ENCODE measurements at regions not wholly inside any gene's neighbourhood (a gene's known extent, or its start where the extent isn't known, plus 50 kb on each side); places are given as distances from the start of the nearest gene placed in this dataset.

DNA sequence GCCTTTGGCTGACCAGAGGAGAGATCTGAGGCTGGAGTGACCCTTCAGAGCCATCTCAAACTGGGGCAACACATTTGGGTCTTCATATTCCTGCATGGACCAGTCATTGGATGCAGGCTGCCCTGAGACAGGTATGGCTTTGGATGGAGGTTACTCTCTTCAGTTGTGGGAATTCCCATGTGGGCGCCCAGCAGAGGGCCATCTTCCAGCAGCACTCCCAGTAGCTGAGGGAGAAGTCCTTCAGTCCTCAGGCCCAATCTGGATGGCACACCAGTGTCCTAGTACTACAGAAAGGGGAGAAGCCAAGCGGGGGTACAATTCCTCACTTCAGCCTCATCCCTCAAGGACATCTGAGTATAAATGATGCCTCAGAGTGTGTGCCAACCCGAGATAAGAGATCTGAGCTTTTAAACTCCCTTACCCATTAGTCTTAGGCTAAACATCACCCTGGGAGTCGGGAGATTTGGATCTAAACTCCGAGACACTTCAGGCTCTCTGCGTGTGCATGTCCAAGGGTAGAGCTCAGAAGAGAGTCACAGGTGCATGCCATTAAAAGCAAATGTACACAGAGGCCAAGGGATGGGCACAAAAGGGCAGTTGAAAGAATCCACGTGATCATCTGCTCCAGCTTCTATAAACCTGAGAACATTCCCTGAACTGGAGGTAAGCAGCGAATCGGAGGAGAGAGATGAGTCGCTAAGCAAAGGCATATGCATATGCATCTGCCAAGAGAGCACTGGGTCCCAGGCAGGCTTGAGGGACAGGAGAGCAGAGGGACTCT is 204.6 kb downstream of the CD83 start:
- DNase-seq (ENCODE audit: low read depth, low spot score) = no peak

DNA sequence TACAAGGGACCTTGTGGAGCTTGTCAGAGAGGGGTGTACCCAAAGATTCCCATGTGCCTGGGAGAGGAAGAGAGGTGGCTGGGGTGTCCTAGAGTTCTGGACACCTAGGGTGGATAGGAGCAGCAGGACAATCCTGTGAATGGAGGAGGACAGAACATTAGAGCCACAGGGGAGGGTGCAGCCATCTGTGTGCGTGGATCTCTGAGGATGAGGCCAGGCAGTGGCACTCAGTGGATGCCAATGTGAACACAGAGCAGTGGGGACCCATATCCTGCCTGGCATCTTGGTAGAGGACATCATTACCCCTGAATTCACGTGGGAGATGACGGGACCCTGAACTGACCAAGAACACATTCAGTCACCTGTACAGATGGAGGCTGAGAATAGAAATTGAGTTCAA is 205.3 kb downstream of the CD83 start:
- DNase-seq (ENCODE audit: low read depth, low spot score) = no peak

DNA sequence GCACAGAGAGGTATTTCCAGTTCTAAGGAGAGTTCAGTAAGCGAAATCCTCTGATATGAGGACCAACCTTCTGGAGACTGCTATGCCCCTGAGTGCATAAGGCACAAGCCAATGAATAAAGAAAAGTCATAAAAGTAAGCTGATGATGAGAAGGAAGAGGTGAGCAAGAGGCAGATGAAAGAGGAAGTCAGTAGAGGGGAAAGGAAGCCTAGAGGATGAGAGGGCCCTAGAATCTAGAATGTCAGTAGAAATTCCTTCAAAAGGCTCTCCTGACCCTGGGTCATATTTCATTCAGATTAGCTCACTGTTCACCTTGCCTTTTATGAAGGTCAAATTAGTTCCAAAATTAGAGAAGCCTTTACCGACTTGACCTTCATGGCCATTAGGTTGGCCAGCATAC is 209.2 kb downstream of the CD83 start:
- DNase-seq (ENCODE audit: low read depth, low spot score) = no peak

DNA sequence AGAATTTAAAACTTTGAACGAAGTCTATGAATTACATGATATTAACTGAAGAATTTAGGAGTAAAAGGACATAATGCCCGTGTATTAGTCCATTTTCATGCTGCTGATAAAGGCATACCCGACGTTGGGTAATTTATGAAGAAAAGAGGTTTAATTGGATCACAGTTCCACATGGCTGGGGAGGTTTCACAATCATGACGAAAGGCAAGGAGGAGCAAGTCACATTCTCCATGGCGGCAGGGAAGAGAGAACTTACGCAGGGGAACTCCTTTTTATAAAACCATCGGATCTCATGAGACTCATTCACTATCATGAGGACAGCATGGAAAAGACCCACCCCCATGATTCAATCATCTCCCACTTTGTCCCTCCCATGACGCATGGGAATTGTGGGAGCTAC is 210.6 kb downstream of the CD83 start:
- DNase-seq (ENCODE audit: low read depth, low spot score) = no peak

DNA sequence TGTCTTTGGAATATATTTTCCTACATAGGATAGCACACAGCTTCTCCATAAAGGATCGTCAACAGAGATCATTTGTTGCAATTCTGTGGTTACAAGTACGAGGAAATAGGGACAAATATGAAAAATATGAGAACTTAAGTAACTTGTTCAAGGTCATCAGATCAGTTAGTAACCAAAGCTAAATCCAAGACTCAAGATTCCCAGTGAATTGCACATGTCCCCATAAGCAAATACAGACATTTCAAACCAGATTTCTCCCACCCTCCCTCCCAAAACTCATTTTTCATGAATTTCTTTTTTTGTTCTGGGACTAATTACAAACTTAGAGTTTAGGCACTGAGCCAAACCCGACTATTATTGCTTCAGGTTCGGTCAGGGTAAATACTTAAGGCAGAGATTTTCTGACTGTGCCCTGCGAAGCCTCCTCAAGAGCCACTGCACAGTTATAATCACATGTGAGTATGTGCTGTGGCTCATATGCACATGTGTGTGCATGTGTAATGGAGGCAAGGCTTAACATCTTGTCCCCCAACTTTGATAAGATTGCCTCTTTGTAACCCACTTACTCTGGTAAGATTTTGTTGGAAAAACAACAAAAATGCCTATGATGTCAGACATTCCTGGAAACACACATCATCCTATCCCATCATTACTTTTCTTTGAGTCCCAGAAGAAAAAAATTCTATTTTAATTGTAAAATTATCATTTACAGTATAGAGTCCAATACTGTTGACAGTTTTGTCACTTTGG is 216.2 kb downstream of the CD83 start:
- no peak for DNase-seq (ENCODE audit: low read depth, low spot score)

DNA sequence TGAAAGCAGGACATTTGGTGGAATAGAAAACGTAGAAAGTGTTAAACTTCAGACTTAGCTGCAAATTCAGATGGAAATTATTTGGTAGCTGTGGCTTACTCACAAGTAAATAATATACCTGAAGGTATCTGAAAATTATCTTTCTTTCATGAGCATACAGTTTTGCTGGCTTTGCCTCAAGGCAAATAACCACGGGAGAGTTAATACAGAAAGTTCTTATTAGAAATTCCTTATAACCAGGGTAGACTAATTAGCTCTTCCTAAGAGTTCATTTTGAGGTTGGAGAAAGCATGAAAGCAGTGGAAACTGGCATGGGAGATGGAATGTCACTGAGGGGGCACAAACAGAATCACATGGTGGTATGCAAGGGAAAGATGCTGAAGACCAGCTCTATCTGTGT is 217.5 kb downstream of the CD83 start:
- no peak for DNase-seq (ENCODE audit: low read depth, low spot score)

DNA sequence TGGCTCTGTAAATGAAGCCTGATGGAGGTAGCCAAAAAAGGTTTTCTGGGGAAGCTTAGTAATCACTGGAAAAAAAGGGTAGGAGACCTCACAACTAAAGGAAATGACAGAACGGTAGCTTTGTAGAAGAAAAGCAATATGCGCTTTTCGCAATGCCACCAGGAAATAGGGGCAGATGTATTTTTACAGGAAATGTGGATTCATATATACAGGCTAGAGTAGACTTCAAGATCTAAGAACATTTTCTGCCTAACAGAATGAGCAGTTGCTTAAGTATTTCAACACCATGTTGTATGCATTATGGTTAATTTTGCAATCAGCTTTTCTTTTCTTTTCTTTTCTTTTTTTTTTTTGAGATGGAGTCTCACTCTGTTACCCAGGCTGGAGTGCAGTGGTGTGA is 219.6 kb downstream of the CD83 start:
- DNase-seq (ENCODE audit: low read depth, low spot score) = no peak

DNA sequence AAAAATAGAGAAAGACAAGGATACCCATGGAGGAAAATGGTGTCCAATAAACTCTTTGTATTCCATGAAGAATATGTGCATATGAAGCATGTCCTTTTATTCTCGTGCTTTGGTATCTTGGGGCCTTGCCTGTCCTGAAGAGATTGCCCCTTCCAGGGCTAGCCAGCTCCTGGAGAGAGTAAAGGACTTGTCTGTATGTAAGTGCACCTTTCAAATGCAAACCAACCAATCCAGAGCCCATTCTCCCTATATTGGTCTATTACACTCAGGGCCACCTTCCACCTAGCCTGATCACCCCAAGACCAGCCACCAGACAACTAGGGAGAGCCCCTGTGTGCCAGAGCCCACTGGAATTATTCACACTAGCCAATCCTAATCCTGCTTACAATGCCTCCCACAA is 221.6 kb downstream of the CD83 start:
- DNase-seq (ENCODE audit: low read depth, low spot score) = no peak

DNA sequence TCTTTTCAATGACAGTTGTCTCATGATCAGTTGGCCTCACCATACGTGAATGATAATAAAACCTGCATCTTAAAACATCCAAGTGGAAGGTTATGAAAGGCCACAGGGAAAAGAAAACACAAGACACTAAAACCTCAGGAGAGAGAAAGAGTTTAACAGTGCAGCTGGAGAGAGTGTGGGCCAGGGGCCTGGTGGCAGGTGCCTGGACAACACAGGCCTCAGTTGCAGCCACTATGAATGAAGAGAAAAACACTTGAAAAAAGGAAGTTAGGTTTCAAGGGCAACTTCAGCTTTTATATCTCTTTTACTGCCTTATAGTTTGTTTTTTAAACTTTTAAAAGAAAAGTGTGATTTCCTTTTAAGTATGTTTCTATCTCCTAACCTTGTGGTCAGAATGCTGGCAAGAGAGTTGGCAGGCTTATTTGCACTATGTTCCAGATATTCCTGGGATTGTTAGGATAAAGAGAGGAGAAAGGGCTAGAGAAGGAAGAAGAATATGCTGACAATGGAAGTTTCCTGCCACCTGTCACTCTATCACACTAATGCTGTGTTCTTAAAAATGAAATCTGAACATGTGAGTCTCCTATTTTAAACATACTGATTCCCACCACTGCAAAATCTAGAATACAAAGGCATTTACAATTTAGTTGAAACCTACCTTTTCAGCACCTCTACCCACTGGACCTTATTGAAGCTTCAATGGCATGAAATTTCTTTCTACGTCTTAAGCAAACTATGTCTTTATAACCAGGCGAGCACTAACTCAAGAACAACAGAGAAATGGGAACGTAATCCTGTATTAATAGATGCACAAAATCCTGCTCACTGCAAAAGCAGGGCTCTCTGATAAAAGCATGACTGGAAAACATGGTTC is 222.4 kb downstream of the CD83 start:
- DNase-seq (ENCODE audit: low read depth, low spot score) = no peak

DNA sequence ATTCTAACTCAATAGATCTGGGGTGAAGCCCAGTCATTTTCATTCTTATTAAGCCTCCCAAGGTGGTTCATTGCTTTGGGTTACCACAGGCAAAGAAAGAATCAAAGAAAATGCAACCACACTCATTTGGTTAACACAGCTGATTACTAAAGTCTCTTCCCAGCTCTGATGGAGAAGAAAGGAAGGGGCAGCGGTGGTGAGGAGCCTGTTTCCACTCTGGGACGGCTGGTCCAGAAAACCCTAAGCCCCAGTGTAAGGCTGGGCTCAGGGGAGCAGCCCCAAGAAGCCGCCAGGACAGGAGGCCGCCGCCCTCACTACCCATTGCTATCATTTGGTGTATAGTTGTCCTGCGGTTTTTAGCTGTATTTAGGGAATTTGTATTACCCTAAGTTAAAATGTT is 226.9 kb downstream of the CD83 start:
- no peak for DNase-seq (ENCODE audit: low read depth, low spot score)

DNA sequence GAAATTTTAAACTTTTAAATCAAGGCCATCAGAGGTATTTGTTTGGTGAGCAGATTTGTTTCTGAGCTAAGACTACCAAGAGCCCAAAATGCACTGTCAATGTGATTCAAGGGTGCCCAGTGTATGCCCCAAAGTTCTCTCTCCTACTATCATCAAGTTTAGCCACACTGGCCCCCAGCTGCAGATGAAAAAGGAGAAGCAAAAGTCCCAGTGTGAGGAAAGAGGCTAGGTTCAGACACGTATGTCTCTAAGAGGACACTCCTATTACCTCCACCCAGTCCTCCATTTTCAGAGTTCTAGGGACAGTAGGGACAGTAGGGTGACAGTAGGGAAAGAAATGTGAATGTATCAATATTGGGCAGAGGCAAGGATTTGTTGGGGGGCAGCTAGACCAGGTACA is 230.8 kb downstream of the CD83 start:
- DNase-seq (ENCODE audit: low read depth, low spot score) = no peak

DNA sequence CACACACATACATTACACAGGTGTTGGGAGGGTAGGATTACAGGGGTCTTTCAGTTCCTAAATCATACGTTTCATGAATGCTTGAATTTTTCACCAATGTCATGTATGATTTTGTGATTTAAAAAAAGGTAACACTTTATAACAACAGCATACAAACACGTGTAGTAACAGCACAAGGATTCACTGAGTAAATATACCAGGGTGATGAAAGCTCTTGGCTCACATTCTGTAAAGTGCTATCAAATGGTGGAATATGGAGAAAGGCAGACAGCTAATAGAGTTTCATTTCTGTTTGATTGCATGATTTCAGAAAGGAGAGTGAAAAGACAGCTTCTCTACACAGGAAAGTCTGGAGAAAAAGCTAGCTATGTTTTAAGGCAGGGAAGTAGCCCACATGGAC is 231.9 kb downstream of the CD83 start:
- DNase-seq (ENCODE audit: low read depth, low spot score) = no peak

DNA sequence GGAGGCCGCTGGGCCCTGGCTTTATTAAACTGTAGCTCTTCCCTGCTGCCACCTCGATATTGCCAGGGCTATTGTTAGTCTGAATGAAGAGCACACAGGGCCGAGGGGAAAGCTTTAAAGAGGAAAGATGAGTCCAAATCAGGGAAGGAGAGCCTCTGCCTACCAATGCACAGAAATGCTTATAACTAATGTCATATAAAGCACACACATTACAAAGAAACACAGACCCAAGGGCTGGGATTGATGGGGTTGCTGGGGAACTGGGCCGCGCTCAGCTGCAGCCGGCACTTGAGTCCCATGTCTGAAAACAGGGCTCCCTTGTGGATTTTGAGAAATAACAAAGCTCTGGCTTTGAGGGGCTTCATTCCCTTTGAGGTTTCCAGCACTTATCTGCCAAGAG is 232.6 kb downstream of the CD83 start:
- no peak for DNase-seq (ENCODE audit: low read depth, low spot score)

DNA sequence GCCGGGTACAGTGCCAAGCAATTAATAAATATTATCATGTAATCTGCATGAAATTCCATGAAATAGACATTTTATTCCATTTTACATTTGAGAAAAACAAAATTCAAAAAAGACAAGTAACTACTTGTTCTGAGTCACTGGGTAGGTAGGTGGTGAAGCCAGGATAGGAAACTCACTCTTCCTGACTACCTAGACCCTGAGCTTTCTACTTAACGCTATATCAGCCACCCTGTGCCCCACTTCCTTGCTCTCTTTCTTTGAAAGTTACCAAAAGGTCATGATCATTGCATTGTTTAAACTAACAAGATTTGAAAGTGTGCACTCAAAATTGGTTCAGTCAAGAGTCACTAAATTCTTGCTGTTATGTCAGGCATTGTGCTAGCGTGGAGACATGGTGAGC is 235.7 kb downstream of the CD83 start:
- DNase-seq (ENCODE audit: low read depth, low spot score) = no peak

DNA sequence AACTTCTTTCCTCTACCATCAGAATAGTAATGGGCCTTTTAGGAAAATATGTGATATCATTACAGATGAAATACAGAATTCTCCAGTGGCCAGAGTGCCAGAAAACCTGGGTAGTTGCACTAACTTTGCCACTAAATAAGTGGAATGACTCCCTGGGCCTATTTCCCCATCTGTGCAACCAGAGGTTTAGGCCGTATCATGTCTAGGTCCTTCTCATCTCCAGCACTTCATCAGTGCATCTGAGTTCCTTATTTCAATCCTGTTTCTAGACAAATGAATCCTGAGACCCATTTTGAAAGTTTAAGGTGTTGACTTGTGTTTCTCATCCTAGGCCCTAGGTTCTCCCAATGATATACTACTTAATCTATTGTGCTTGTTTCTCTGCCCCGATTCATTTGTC is 236.2 kb downstream of the CD83 start:
- no peak for DNase-seq (ENCODE audit: low read depth, low spot score)

DNA sequence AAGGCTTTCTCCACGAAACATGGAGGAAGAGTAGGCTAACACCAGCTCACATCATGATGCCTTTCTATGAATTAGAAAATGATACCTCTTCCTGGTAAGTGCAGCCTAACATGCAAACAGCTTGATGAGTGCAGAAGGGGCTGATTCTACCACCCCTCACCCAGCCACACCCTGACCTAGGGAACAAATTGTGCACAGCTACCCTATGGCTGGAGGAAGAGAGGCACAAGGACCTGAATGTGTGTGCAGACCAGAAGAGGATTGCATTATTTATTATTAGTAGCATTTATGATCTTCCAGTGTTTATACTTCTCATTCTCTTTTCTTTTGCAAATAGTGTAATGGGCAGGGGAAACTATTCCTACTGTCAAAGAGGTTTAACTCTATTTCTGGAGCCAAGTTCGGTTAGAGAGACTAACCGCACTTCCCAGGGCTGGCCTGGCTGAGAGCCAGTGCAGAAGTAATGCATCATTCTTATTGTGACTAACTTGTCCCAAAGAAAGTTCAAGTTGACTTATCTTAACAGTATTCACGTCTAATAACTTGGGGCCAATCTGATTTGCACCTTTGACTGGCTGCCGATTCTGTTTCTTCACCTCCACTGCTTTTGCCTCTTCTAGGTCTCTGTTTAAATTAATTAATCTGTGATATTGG is 237.5 kb downstream of the CD83 start:
- no peak for DNase-seq (ENCODE audit: low read depth, low spot score)

DNA sequence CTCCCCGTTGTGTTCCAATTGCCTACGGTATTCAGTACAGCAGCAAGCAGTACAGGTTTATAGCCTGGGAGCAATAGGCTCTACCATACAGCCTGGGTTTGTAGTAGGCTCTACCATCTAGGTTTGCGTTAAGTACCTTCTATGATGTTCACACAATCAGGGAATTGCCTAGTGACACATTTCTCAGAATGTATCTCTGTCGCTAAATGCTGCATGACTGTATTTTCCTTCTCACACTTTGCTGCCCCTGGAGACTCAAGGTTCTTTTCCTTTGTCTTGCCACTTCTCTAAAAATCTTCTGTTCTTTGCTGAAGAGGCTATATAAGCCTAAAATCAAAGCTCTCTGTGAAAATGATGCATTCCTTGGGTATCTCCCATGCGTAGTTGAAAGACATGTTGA is 241.9 kb downstream of the CD83 start:
- DNase-seq (ENCODE audit: low read depth, low spot score) = no peak

DNA sequence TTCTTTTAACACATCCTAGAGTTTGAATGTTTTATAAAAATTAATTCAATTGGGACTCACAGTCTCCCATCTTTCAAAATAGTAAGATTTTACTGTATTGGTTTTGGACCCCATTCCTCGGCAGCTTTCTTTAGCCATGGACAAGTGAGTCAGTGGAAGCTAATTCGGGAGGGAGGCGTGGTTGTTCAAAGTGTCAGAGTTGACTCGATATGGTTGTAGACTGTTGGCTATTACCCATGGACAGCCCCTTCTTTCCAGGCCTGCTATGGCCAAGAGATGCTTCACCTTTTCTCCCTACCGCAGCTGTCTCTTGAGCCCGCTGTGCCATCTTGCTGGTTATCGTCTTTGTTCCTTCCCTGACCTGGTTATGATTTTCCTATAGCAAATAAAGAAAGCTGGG is 243.0 kb downstream of the CD83 start:
- no peak for DNase-seq (ENCODE audit: low read depth, low spot score)

DNA sequence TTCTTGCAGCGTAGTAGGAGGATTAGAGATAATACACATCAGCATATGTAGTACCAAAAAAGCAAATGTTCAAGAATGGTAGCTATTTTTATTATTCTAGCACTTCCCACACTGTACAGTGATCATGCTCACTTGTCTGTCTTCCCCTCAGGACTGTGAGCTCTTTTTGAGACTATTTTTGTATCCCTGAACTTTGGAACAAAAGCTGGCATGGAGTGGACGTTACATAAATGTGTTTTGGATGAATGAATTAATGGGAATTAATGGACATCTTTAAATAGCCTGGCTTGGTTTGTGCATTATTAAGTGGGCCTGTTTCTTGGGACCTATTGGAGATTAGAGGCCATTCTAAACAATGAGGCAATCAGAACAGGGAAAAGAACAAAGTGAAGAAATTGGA is 243.7 kb downstream of the CD83 start:
- DNase-seq (ENCODE audit: low read depth, low spot score) = no peak

DNA sequence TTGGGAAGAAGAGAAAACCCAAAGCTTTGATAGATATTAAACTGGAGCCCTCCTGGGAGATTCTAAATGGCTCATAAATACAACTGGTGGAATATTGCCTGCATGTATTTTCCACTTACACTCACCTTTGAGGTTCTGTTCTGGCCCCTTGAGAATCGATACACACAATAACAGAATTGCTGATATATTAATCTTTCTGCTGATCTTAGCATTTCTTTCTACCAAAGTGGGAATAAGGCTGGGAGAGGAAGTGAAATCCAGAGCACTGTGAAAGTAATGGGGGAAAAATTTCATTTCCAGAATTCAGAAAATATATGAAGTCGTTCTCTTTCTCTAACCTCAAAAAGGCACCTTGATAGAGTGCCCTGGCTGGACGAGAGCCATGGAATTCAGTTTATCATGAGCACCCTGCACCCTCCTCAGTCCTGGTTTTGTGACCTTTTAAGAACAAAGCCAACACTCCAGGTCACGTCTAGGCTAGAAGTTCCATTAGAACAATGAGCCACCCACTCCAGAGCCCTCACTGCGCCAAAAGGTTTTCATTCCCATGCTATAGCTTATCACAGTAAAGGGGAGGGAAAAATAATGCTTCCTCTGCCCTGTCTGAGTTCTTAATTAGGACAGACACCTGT is 244.5 kb downstream of the CD83 start:
- DNase-seq (ENCODE audit: low read depth, low spot score) = no peak

DNA sequence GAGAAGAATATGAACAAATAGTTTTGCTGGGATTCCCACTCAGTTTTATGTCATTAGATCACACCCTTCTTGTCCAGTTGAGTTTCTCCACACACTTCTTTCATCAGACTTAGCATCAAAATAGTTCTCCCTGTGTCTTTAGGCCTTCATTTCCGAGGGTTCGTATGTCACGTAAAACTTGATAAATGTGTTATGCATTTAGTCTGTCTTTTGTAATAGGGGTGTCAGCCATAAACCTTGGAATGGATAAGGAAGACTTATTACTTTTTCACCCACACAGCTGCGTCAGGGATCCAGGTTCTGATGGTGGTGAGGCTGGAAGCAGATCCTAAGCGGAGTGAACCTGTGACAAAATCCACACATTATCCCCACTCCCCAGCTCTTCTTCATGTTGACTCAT is 246.8 kb downstream of the CD83 start:
- DNase-seq (ENCODE audit: low read depth, low spot score) = no peak
